ENCODE measurements at regions not wholly inside any gene's neighbourhood (a gene's known extent, or its start where the extent isn't known, plus 50 kb on each side); places are given as distances from the start of the nearest gene placed in this dataset.
"Not testable (repeated sequence)": the region's sequence is repeated elsewhere in the genome, so short reads cannot be mapped to it uniquely, and the experiment has no call there.

- no peak for DNase-seq
These were observed 138.2 kb upstream of the CLEC14A start for GRCh38 chr14:38394064-38394463.

- DNase-seq: no peak
These were observed 135.4 kb upstream of the CLEC14A start for GRCh38 chr14:38391334-38391733.

DNA sequence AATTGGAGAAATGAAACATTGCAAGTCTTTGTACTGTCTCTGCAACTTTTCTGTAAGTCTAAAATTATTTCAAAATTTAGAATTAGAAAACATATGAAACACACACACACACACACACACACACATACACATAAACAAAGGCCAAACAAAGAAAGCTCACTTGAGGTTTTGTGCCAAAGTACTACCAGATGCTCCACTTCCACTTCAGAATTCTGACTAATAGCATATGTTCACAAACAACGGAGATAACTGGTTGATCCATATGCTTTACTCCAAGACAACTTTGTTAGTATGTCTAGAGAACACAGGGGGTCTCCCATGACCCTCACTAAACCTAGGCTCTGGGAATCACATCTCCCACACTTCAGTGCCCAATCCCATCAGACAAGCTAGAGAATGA lies 133.8 kb upstream of the CLEC14A start:
- DNase-seq: no peak

GRCh38 chr14:38387821-38388220 lies 131.9 kb upstream of the CLEC14A start:
- no peak for DNase-seq

GRCh38 chr14:38385836-38386235 lies 129.9 kb upstream of the CLEC14A start:
- no peak for DNase-seq

DNA sequence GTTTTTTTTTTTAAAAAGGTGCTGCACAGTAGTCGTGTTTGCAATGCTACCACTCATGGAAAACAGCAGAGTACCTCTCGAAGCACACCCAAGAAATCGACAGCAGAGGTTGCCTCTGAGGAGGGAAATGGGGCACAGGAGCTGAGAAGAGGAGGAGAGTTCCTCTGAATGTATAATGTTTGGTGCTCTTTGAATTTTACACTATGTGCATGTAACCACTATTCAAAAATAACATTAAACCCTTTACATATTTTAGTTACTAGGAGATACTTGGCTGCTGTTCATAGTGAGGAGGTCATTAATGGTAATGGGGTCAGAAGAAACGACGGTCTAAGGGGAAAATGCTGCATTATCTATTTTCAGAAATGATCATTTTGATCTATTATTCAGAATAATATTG lies 129.4 kb upstream of the CLEC14A start:
- no peak for DNase-seq

GRCh38 chr14:38384741-38385140 lies 128.8 kb upstream of the CLEC14A start:
- DNase-seq: no peak

DNA sequence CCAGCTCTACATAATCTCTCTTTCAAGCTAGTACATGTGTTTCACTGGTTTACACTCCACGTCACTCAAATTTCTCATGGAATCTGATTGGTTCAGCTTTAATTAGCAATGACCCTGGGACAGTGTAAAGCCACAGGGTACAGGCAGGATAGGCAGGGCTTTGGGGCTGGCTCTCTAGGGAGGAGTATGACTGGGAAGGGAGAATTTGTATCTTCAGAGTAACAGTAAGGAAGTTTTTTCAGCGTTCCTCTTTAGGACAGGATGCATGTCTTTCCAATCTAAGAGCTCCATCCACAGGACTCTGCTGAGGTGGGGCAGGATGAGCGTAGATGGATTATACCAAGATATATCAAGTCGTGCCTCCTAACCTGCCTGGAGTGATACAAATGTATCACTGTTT lies 112.0 kb upstream of the CLEC14A start:
- no peak for DNase-seq

GRCh38 chr14:38366374-38366773 lies 110.5 kb upstream of the CLEC14A start:
- no peak for DNase-seq

DNA sequence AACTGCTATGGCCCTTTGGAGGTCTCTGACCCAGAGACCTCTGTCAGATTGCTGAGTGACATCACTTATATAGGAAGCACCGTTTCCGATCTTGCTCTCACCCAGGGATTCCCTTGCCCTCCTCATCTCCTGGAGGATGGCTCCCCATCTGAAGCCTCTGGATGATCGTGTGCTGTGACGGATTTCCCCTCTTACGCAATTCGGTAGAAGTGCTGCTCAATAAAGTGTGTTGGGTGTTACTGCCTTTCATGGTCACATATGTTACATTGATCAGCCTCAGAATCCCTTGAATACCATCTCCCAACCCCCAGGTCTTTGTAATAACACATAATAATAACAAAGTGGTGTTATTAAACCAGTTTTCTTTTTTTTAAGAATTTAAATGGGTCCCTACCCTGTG lies 107.3 kb upstream of the CLEC14A start:
- DNase-seq: no peak

DNA sequence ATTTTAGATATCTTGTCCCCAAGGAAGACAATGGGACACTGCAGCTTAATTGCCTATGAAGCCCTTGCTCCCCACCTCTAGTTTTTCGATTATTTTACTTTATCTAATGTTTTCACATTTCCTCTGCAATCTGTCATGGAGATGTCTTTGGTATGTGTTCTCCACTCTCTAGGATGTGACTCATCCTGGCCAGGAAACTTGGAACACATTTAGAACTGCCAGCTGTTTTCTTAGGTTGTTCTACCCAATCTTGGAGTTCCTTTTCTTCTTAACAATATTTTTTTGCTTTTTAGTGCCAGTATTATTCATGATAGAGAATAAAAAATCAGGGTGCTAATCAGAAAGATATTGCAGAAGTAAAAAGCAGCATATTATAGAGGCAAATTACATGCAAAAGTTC lies 101.7 kb upstream of the CLEC14A start:
- no peak for DNase-seq

GRCh38 chr14:38355473-38355872 lies 99.6 kb upstream of the CLEC14A start:
- not testable (repeated sequence) for DNase-seq

- no peak for DNase-seq
These were observed 94.2 kb upstream of the CLEC14A start for GRCh38 chr14:38350102-38350501.

- DNase-seq: no peak
These were observed 86.9 kb upstream of the CLEC14A start for GRCh38 chr14:38342803-38343202.

DNA sequence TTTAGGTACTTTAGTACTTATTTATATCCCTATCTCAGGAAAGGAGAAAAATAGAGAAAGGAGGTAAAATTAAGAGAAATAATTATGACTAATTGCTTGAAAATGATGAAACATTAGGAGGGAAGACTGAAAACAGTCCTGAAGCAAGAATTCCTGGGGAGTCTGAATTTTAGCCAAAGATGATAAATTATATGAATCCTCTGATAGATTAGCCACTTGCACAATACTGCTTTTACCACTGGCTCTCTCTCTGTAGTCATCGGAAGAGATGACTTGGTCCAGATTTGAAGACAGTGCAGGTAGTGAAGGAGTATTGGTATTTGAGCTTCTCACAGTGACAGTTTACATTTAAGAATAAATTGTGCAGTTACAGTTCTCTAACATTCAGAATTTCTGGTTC lies 83.8 kb upstream of the CLEC14A start:
- no peak for DNase-seq

DNA sequence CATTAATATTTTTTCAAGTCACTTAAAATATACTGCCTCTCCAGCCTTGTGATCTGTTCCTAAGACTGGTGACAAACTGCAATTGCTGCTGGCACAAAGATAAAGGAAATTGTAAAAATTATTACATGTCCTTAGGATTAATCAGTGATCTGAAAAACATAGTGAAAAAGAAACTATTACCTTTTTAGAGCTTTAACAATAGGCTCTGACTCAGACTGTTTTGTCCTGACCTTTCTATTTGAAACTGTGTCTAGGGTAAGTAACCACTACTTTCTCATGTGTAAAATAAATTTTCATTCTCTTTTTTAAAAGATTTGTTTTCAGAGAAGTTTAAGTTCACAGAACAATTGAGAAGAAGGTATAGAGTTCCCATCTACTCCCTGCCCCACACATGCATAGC lies 80.4 kb upstream of the CLEC14A start:
- DNase-seq: no peak

DNA sequence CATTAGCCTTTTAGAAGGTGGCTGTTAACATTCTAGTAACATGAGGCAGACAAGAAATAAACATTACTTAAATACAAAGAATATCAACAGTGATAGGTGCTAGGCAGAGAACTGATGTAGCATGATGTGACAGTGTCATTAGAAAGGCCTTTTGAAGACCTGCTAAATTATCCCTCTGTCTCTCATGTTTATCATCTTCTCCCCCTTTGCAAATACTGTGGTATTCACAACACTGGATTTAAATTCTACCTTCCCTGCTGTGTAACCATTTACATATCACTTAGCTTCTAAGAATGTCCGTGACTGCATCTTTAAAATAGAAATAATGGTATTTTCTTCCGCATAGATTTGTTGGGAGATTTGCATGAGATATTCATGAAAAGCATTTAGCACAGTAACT lies 74.4 kb upstream of the CLEC14A start:
- no peak for DNase-seq

DNA sequence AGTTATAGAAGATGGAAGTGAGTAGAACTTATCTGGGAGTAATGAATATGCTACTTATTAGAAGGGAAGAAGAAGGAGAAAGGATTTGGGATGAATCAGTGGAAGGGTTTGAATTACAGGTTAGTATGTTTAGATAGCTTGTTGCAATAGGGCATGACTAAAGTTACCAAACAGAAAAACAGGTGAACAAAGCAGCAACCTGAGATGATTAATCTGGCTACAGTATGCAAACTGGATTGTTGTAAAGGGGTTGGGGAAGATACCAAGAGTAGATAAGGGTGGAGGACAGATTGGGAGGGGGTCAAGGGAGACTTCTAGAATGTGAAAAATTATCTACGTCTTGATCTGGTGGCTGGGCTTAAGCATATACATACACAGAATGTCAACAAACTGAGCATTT lies 73.4 kb upstream of the CLEC14A start:
- no peak for DNase-seq

DNA sequence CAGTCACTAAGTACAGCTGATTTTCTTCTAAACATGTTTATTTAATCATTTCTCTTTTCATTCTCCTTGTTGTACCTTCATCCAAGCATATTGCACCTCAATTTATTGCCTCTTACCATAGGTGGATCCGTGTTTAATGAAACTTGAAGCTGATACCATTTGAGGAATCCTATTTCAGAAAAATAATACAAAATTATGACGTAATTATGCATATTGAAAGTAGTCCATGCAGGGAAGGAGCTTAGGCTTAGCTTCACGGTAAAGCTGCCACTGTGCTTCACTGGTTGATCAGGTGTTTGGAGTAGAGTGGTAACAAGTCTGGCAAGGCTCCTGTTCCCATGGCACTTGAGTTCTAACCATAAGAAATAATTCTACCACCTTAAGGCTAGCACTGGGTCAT lies 61.0 kb upstream of the CLEC14A start:
- no peak for DNase-seq

DNA sequence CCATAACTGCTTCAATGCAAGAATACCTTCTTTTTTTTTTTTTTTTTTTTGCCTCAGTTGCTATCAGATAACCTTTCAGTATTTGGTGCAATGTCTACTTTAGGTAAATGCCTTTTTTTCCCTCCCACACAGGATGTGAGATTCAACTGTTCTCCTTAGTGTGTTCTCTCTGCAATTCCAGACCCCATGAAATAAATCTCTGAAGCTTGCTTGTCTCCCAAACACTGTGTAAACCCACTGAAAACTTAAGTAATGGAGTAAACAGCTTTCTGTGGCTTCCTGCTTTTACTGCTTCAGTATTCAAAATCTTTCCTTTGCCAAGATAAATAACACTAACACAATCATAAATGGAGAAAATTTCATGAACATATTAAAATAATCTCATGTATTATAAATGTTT lies 55.8 kb upstream of the CLEC14A start:
- no peak for DNase-seq

GRCh38 chr14:38310420-38310995 lies 54.6 kb upstream of the CLEC14A start:
- DNase-seq: no peak

DNA sequence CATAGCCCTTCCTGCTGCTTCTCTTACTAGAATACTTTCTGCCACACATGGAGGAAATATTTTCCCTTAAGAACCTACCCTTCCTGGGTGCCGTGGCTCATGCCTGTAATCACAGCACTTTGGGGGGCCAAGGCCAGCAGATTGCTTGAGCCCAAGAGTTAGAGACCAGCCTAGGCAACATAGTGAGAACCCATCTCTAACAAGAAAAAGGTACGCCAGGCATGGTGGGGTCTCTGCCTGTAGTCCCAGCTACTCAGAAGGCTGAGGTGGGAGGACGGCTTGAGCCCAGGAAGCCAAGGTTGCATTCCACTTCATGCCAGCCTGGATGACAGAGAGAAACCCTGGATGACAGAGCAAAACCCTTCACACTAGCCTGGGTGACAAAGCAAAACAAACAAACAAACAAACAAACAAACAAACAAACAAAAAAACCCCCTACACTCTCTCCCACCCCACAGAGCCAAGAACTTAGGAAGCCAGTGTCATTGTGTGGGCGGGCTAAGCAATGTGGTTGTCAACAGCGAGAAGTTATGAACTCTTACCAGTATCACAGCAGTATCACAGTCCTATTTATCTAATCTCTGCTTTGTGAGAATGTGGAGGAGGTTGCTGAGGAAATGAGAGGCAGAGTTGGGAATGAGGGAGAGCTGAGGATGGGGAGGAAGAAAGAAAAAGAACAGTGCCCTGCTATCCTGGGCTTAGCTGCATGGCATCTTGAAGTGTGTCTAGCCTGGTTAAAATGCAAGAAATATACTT lies 53.8 kb upstream of the CLEC14A start:
- DNase-seq: no peak
